ENCODE measurements at regions not wholly inside any gene's neighbourhood (a gene's known extent, or its start where the extent isn't known, plus 50 kb on each side); places are given as distances from the start of the nearest gene placed in this dataset.

- no peaks in the 10 kb centered on the region for H3K36me3 Mint-ChIP-seq (ENCODE audit: low read depth)
- peaks cover 1% of the 10 kb centered on the region for H3K27me3 Mint-ChIP-seq
- no peak overlapping the region for H3K4me3 Mint-ChIP-seq
- intact Hi-C loops (cut with micrococcal nuclease): no loop called here
- no peaks in the 10 kb centered on the region for H3K4me1 Mint-ChIP-seq
- no peaks in the 10 kb centered on the region for H3K9me3 Mint-ChIP-seq
- DNase-seq: no peak
- H3K27ac Mint-ChIP-seq: no peak overlapping the region
These were observed 152.1 kb downstream of the BUB3 start for GRCh38 chr10:123306290-123306689.

GRCh38 chr10:123309731-123310130 lies 155.5 kb downstream of the BUB3 start:
- DNase-seq: no peak
- H3K4me1 Mint-ChIP-seq: no peaks in the 10 kb centered on the region
- H3K9me3 Mint-ChIP-seq: no peaks in the 10 kb centered on the region
- intact Hi-C loops (cut with micrococcal nuclease): no loop called here
- H3K27ac Mint-ChIP-seq: no peak overlapping the region
- H3K4me3 Mint-ChIP-seq: no peak overlapping the region
- H3K36me3 Mint-ChIP-seq (ENCODE audit: low read depth): no peaks in the 10 kb centered on the region
- H3K27me3 Mint-ChIP-seq: no peaks in the 10 kb centered on the region

GRCh38 chr10:123316776-123317175 lies 162.6 kb downstream of the BUB3 start:
- no peaks in the 10 kb centered on the region for H3K36me3 Mint-ChIP-seq (ENCODE audit: low read depth)
- no peak for DNase-seq
- H3K4me3 Mint-ChIP-seq: no peak overlapping the region
- no peaks in the 10 kb centered on the region for H3K27me3 Mint-ChIP-seq
- intact Hi-C loops (cut with micrococcal nuclease): no loop called here
- no peaks in the 10 kb centered on the region for H3K4me1 Mint-ChIP-seq
- no peak overlapping the region for H3K27ac Mint-ChIP-seq
- H3K9me3 Mint-ChIP-seq: no peaks in the 10 kb centered on the region

- Mint-ChIP-seq H3K36me3 (ENCODE audit: low read depth) (no peaks in the 10 kb centered on the region), H3K9me3 (no peaks in the 10 kb centered on the region), H3K4me1 (no peaks in the 10 kb centered on the region), H3K27me3 (no peaks in the 10 kb centered on the region), H3K27ac (no peak overlapping the region), H3K4me3 (no peak overlapping the region)
- DNase-seq: no peak
- intact Hi-C loops (cut with micrococcal nuclease): no loop called here
These were observed 164.3 kb downstream of the BUB3 start for GRCh38 chr10:123318516-123318915.

- Mint-ChIP-seq H3K9me3 (no peaks in the 10 kb centered on the region), H3K27me3 (no peaks in the 10 kb centered on the region), H3K4me3 (no peak overlapping the region), H3K4me1 (peaks cover 2% of the 10 kb centered on the region), H3K27ac (no peak overlapping the region), H3K36me3 (ENCODE audit: low read depth) (no peaks in the 10 kb centered on the region)
- intact Hi-C loops (cut with micrococcal nuclease): no loop called here
- no peak for DNase-seq
These were observed 165.9 kb downstream of the BUB3 start for GRCh38 chr10:123320091-123320490.

- Mint-ChIP-seq H3K27me3 (no peaks in the 10 kb centered on the region), H3K27ac (no peak overlapping the region), H3K4me3 (no peak overlapping the region), H3K9me3 (no peaks in the 10 kb centered on the region), H3K4me1 (peaks cover 2% of the 10 kb centered on the region), H3K36me3 (ENCODE audit: low read depth) (no peaks in the 10 kb centered on the region)
- DNase-seq: no peak
- intact Hi-C loops (cut with micrococcal nuclease): no loop called here
These were observed 169.7 kb downstream of the BUB3 start for GRCh38 chr10:123323884-123324283.

- Mint-ChIP-seq H3K36me3 (ENCODE audit: low read depth) (no peaks in the 10 kb centered on the region), H3K27ac (no peak overlapping the region), H3K9me3 (no peaks in the 10 kb centered on the region)
These were observed 171.5 kb downstream of the BUB3 start for GRCh38 chr10:123325663-123326190.

GRCh38 chr10:123326674-123327073 lies 172.5 kb downstream of the BUB3 start:
- Mint-ChIP-seq H3K27me3 (peaks cover 2% of the 10 kb centered on the region), H3K9me3 (no peaks in the 10 kb centered on the region), H3K4me1 (peaks cover 2% of the 10 kb centered on the region), H3K27ac (no peak overlapping the region), H3K36me3 (ENCODE audit: low read depth) (no peaks in the 10 kb centered on the region), H3K4me3 (no peak overlapping the region)
- no peak for DNase-seq
- intact Hi-C loops (cut with micrococcal nuclease): no loop called here

More at GRCh38 chr10:123325663-123326190, 171.5 kb downstream of the BUB3 start:
- intact Hi-C loops (cut with micrococcal nuclease): no loop called here
- no peak for DNase-seq
- H3K4me3 Mint-ChIP-seq: no peak overlapping the region
- peaks cover 2% of the 10 kb centered on the region for H3K27me3 Mint-ChIP-seq
- H3K4me1 Mint-ChIP-seq: peaks cover 2% of the 10 kb centered on the region

- H3K4me1 Mint-ChIP-seq: peaks cover 2% of the 10 kb centered on the region
- no peak for DNase-seq
- no peak overlapping the region for H3K27ac Mint-ChIP-seq
- intact Hi-C loops (cut with micrococcal nuclease): no loop called here
- no peaks in the 10 kb centered on the region for H3K9me3 Mint-ChIP-seq
- H3K36me3 Mint-ChIP-seq (ENCODE audit: low read depth): no peaks in the 10 kb centered on the region
- H3K27me3 Mint-ChIP-seq: peaks cover 2% of the 10 kb centered on the region
- no peak overlapping the region for H3K4me3 Mint-ChIP-seq
These were observed 173.2 kb downstream of the BUB3 start for GRCh38 chr10:123327450-123327849.

- no peak for DNase-seq
- peaks cover 2% of the 10 kb centered on the region for H3K4me1 Mint-ChIP-seq
- H3K27ac Mint-ChIP-seq: no peak overlapping the region
- no peak overlapping the region for H3K4me3 Mint-ChIP-seq
- no peaks in the 10 kb centered on the region for H3K9me3 Mint-ChIP-seq
- no peaks in the 10 kb centered on the region for H3K36me3 Mint-ChIP-seq (ENCODE audit: low read depth)
- intact Hi-C loops (cut with micrococcal nuclease): no loop called here
- H3K27me3 Mint-ChIP-seq: peaks cover 2% of the 10 kb centered on the region
These were observed 173.7 kb downstream of the BUB3 start for GRCh38 chr10:123327896-123328295.

- H3K9me3 Mint-ChIP-seq: no peaks in the 10 kb centered on the region
- no peaks in the 10 kb centered on the region for H3K36me3 Mint-ChIP-seq (ENCODE audit: low read depth)
- intact Hi-C loops (cut with micrococcal nuclease): no loop called here
- H3K4me3 Mint-ChIP-seq: no peak overlapping the region
- DNase-seq: no peak
- no peak overlapping the region for H3K27ac Mint-ChIP-seq
- no peaks in the 10 kb centered on the region for H3K4me1 Mint-ChIP-seq
- H3K27me3 Mint-ChIP-seq: peaks cover 2% of the 10 kb centered on the region
These were observed 177.2 kb downstream of the BUB3 start for GRCh38 chr10:123331438-123331837.

GRCh38 chr10:123346581-123346980 lies 192.4 kb downstream of the BUB3 start:
- Mint-ChIP-seq H3K27me3 (no peaks in the 10 kb centered on the region), H3K36me3 (ENCODE audit: low read depth) (no peaks in the 10 kb centered on the region), H3K9me3 (no peaks in the 10 kb centered on the region), H3K27ac (no peak overlapping the region), H3K4me1 (no peaks in the 10 kb centered on the region), H3K4me3 (no peak overlapping the region)
- intact Hi-C loops (cut with micrococcal nuclease): no loop called here
- no peak for DNase-seq

GRCh38 chr10:123348691-123349572 lies 194.7 kb downstream of the BUB3 start:
- no peak for DNase-seq
- intact Hi-C loops (cut with micrococcal nuclease): no loop called here
- Mint-ChIP-seq H3K27ac (no peak overlapping the region), H3K27me3 (no peaks in the 10 kb centered on the region), H3K4me1 (no peaks in the 10 kb centered on the region), H3K9me3 (no peaks in the 10 kb centered on the region), H3K4me3 (no peak overlapping the region), H3K36me3 (ENCODE audit: low read depth) (no peaks in the 10 kb centered on the region)

- Mint-ChIP-seq H3K36me3 (ENCODE audit: low read depth) (no peaks in the 10 kb centered on the region), H3K4me1 (no peaks in the 10 kb centered on the region), H3K27me3 (peaks cover 3% of the 10 kb centered on the region), H3K9me3 (no peaks in the 10 kb centered on the region), H3K4me3 (no peak overlapping the region), H3K27ac (no peak overlapping the region)
- intact Hi-C loops (cut with micrococcal nuclease): no loop called here
- DNase-seq: no peak
These were observed 197.5 kb downstream of the BUB3 start for GRCh38 chr10:123351715-123352114.

- Mint-ChIP-seq H3K27ac (no peak overlapping the region), H3K4me1 (no peaks in the 10 kb centered on the region), H3K27me3 (peaks cover 3% of the 10 kb centered on the region), H3K36me3 (ENCODE audit: low read depth) (no peaks in the 10 kb centered on the region), H3K4me3 (no peak overlapping the region), H3K9me3 (no peaks in the 10 kb centered on the region)
- intact Hi-C loops (cut with micrococcal nuclease): no loop called here
- DNase-seq: no peak
These were observed 200.3 kb downstream of the BUB3 start for GRCh38 chr10:123354521-123354920.

All from activated CD4-positive, alpha-beta T cell treated with anti-CD3 and anti-CD28 coated beads, Interleukin-2, amount 10 ng/mL, durations not matched to agents 24 days and 14 days (primary cell).